ENCODE measurements at regions not wholly inside any gene's neighbourhood (a gene's known extent, or its start where the extent isn't known, plus 50 kb on each side); places are given as distances from the start of the nearest gene placed in this dataset.

- Histone ChIP-seq H3K4me2 (ENCODE audit: low read depth, low read length, poor library complexity, severe bottlenecking) (no peak overlapping the region), H2AFZ (ENCODE audit: low read length) (no peak overlapping the region), H3K27ac (ENCODE audit: low read length) (no peak overlapping the region), H3K4me1 (ENCODE audit: low read length) (no peaks in the 10 kb centered on the region), H4K20me1 (ENCODE audit: insufficient read depth, low read depth, low read length) (no peaks in the 10 kb centered on the region), H3K27me3 (ENCODE audit: low read length) (no peaks in the 10 kb centered on the region), H3K9ac (ENCODE audit: low read length) (no peak overlapping the region), H3K4me3 (ENCODE audit: low read length) (no peak overlapping the region), H3K79me2 (ENCODE audit: low read length) (no peaks in the 10 kb centered on the region), H3K9me3 (ENCODE audit: low read length) (0 out of 2 replicates have a peak, but pooled peaks cover 2% of the 10 kb centered on the region), H3K36me3 (ENCODE audit: insufficient read depth, low read length) (no peaks in the 10 kb centered on the region), H3K9me2 (replicated peaks; ENCODE audit: insufficient read depth, low read length) (no peaks in the 10 kb centered on the region)
- no peak for DNase-seq
These were observed 49.9 kb downstream of the CNTN3 start for GRCh38 chr3:74564560-74564959.

GRCh38 chr3:74562558-74563269, 51.7 kb downstream of the CNTN3 start:
- no peak for DNase-seq
- H3K9ac ChIP-seq (ENCODE audit: low read length) = no peak overlapping the region
- H2AFZ ChIP-seq (ENCODE audit: low read length) = no peak overlapping the region
- no peaks in the 10 kb centered on the region for H4K20me1 ChIP-seq (ENCODE audit: insufficient read depth, low read depth, low read length)
- H3K4me3 ChIP-seq (ENCODE audit: low read length) = no peak overlapping the region
- no peaks in the 10 kb centered on the region for H3K9me2 ChIP-seq (replicated peaks; ENCODE audit: insufficient read depth, low read length)
- H3K4me1 ChIP-seq (ENCODE audit: low read length) = no peaks in the 10 kb centered on the region
- H3K4me2 ChIP-seq (ENCODE audit: low read depth, low read length, poor library complexity, severe bottlenecking) = no peak overlapping the region
- H3K79me2 ChIP-seq (ENCODE audit: low read length) = no peaks in the 10 kb centered on the region
- H3K36me3 ChIP-seq (ENCODE audit: insufficient read depth, low read length) = no peaks in the 10 kb centered on the region
- no peaks in the 10 kb centered on the region for H3K27me3 ChIP-seq (ENCODE audit: low read length)
- peaks cover 1% of the 10 kb centered on the region; the same call in 1 of the 2 replicates for H3K9me3 ChIP-seq (ENCODE audit: low read length)
- no peak overlapping the region for H3K27ac ChIP-seq (ENCODE audit: low read length)

- H3K27me3 ChIP-seq (ENCODE audit: low read length) = no peaks in the 10 kb centered on the region
- no peak for DNase-seq
- peaks cover 6% of the 10 kb centered on the region for H3K9me3 ChIP-seq (ENCODE audit: low read length)
- H3K9me2 ChIP-seq (replicated peaks; ENCODE audit: insufficient read depth, low read length) = no peaks in the 10 kb centered on the region
- no peak overlapping the region for H3K4me3 ChIP-seq (ENCODE audit: low read length)
- no peaks in the 10 kb centered on the region for H3K36me3 ChIP-seq (ENCODE audit: insufficient read depth, low read length)
- H2AFZ ChIP-seq (ENCODE audit: low read length) = no peak overlapping the region
- no peaks in the 10 kb centered on the region for H3K4me1 ChIP-seq (ENCODE audit: low read length)
- H3K9ac ChIP-seq (ENCODE audit: low read length) = no peak overlapping the region
- no peaks in the 10 kb centered on the region for H3K79me2 ChIP-seq (ENCODE audit: low read length)
- no peaks in the 10 kb centered on the region for H4K20me1 ChIP-seq (ENCODE audit: insufficient read depth, low read depth, low read length)
- no peak overlapping the region for H3K4me2 ChIP-seq (ENCODE audit: low read depth, low read length, poor library complexity, severe bottlenecking)
- no peak overlapping the region for H3K27ac ChIP-seq (ENCODE audit: low read length)
These were observed 52.6 kb downstream of the CNTN3 start for GRCh38 chr3:74561881-74562280.

- Histone ChIP-seq H4K20me1 (ENCODE audit: insufficient read depth, low read depth, low read length) (no peaks in the 10 kb centered on the region), H3K4me1 (ENCODE audit: low read length) (no peaks in the 10 kb centered on the region), H3K4me2 (ENCODE audit: low read depth, low read length, poor library complexity, severe bottlenecking) (no peak overlapping the region), H3K9me2 (replicated peaks; ENCODE audit: insufficient read depth, low read length) (no peaks in the 10 kb centered on the region), H3K9me3 (ENCODE audit: low read length) (peaks cover 6% of the 10 kb centered on the region), H3K27ac (ENCODE audit: low read length) (no peak overlapping the region), H2AFZ (ENCODE audit: low read length) (no peak overlapping the region), H3K4me3 (ENCODE audit: low read length) (no peak overlapping the region), H3K36me3 (ENCODE audit: insufficient read depth, low read length) (no peaks in the 10 kb centered on the region), H3K79me2 (ENCODE audit: low read length) (no peaks in the 10 kb centered on the region), H3K9ac (ENCODE audit: low read length) (no peak overlapping the region), H3K27me3 (ENCODE audit: low read length) (no peaks in the 10 kb centered on the region)
- DNase-seq = no peak
These were observed 55.2 kb downstream of the CNTN3 start for GRCh38 chr3:74559261-74559660.

- Histone ChIP-seq H3K79me2 (ENCODE audit: low read length) (no peaks in the 10 kb centered on the region), H3K4me1 (ENCODE audit: low read length) (no peaks in the 10 kb centered on the region), H3K9ac (ENCODE audit: low read length) (no peak overlapping the region), H3K9me2 (replicated peaks; ENCODE audit: insufficient read depth, low read length) (no peaks in the 10 kb centered on the region), H4K20me1 (ENCODE audit: insufficient read depth, low read depth, low read length) (no peaks in the 10 kb centered on the region), H3K4me3 (ENCODE audit: low read length) (no peak overlapping the region), H3K27me3 (ENCODE audit: low read length) (no peaks in the 10 kb centered on the region), H3K27ac (ENCODE audit: low read length) (no peak overlapping the region), H3K36me3 (ENCODE audit: insufficient read depth, low read length) (no peaks in the 10 kb centered on the region), H3K4me2 (ENCODE audit: low read depth, low read length, poor library complexity, severe bottlenecking) (no peak overlapping the region), H2AFZ (ENCODE audit: low read length) (no peak overlapping the region), H3K9me3 (ENCODE audit: low read length) (no peaks in the 10 kb centered on the region)
- DNase-seq = no peak
These were observed 63.8 kb downstream of the CNTN3 start for GRCh38 chr3:74550686-74551085.

- Histone ChIP-seq H3K4me3 (ENCODE audit: low read length) (no peak overlapping the region), H2AFZ (ENCODE audit: low read length) (no peak overlapping the region), H4K20me1 (ENCODE audit: insufficient read depth, low read depth, low read length) (no peaks in the 10 kb centered on the region), H3K4me2 (ENCODE audit: low read depth, low read length, poor library complexity, severe bottlenecking) (no peak overlapping the region), H3K36me3 (ENCODE audit: insufficient read depth, low read length) (no peaks in the 10 kb centered on the region), H3K27ac (ENCODE audit: low read length) (no peak overlapping the region), H3K9ac (ENCODE audit: low read length) (no peak overlapping the region), H3K27me3 (ENCODE audit: low read length) (no peaks in the 10 kb centered on the region), H3K9me2 (replicated peaks; ENCODE audit: insufficient read depth, low read length) (no peaks in the 10 kb centered on the region), H3K4me1 (ENCODE audit: low read length) (no peaks in the 10 kb centered on the region), H3K9me3 (ENCODE audit: low read length) (no peaks in the 10 kb centered on the region), H3K79me2 (ENCODE audit: low read length) (no peaks in the 10 kb centered on the region)
- no peak for DNase-seq
These were observed 68.0 kb downstream of the CNTN3 start for GRCh38 chr3:74546426-74546825.

- Histone ChIP-seq H2AFZ (ENCODE audit: low read length) (no peak overlapping the region), H3K9ac (ENCODE audit: low read length) (no peak overlapping the region), H3K4me1 (ENCODE audit: low read length) (no peaks in the 10 kb centered on the region), H3K9me3 (ENCODE audit: low read length) (no peaks in the 10 kb centered on the region), H3K27me3 (ENCODE audit: low read length) (no peaks in the 10 kb centered on the region), H3K4me3 (ENCODE audit: low read length) (no peak overlapping the region), H3K27ac (ENCODE audit: low read length) (no peak overlapping the region), H4K20me1 (ENCODE audit: insufficient read depth, low read depth, low read length) (no peaks in the 10 kb centered on the region), H3K79me2 (ENCODE audit: low read length) (no peaks in the 10 kb centered on the region), H3K9me2 (replicated peaks; ENCODE audit: insufficient read depth, low read length) (no peaks in the 10 kb centered on the region), H3K4me2 (ENCODE audit: low read depth, low read length, poor library complexity, severe bottlenecking) (no peak overlapping the region), H3K36me3 (ENCODE audit: insufficient read depth, low read length) (no peaks in the 10 kb centered on the region)
- DNase-seq = no peak
These were observed 72.0 kb downstream of the CNTN3 start for GRCh38 chr3:74542441-74542840.

GRCh38 chr3:74539876-74540275, 74.6 kb downstream of the CNTN3 start:
- Histone ChIP-seq H3K27me3 (ENCODE audit: low read length) (no peaks in the 10 kb centered on the region), H3K9ac (ENCODE audit: low read length) (no peak overlapping the region), H3K27ac (ENCODE audit: low read length) (no peak overlapping the region), H2AFZ (ENCODE audit: low read length) (no peak overlapping the region), H3K9me2 (replicated peaks; ENCODE audit: insufficient read depth, low read length) (no peaks in the 10 kb centered on the region), H3K4me3 (ENCODE audit: low read length) (no peak overlapping the region), H4K20me1 (ENCODE audit: insufficient read depth, low read depth, low read length) (no peaks in the 10 kb centered on the region), H3K9me3 (ENCODE audit: low read length) (no peaks in the 10 kb centered on the region), H3K4me1 (ENCODE audit: low read length) (no peaks in the 10 kb centered on the region), H3K79me2 (ENCODE audit: low read length) (no peaks in the 10 kb centered on the region), H3K4me2 (ENCODE audit: low read depth, low read length, poor library complexity, severe bottlenecking) (no peak overlapping the region), H3K36me3 (ENCODE audit: insufficient read depth, low read length) (no peaks in the 10 kb centered on the region)
- no peak for DNase-seq
